Transverse colon (tissue), 4 donors: ENCODE measurements at regions not wholly inside any gene's neighbourhood (a gene's known extent, or its start where the extent isn't known, plus 50 kb on each side); places are given as distances from the start of the nearest gene placed in this dataset.

Experiments used
- POLR2A ChIP-seq: fragments of 450-650 bp; IDR thresholded peaks from one replicate; pipeline ENCODE4 v1.6.1; 2016; ENCODE audit warnings: antibody characterized with exemption, mild to moderate bottlenecking, moderate library complexity
- POLR2AphosphoS5 ChIP-seq, 3 donors: sonication (generic); formaldehyde crosslinking; IDR thresholded peaks; one replicate each; pipeline ENCODE4 v1.6.1; 2016; ENCODE audit warnings: antibody characterized with exemption in 3 of 3
- TF ChIP-seq, protein P1 (sequence below), 5 experiments: fragments of 200-600 bp in 3 of 5; fragments of 450-650 bp in 2 of 5; sonication (generic) in 3 of 5; IDR thresholded peaks; 1 replicate in 2 of 5; 2 replicates in 3 of 5; pipeline ENCODE4 v1.5.1; 2016 to 2017; ENCODE audit warnings: antibody characterized with exemption in 5 of 5, inconsistent platforms in 3 of 5, mild to moderate bottlenecking in 2 of 5, moderate library complexity in 1 of 5

DNA sequence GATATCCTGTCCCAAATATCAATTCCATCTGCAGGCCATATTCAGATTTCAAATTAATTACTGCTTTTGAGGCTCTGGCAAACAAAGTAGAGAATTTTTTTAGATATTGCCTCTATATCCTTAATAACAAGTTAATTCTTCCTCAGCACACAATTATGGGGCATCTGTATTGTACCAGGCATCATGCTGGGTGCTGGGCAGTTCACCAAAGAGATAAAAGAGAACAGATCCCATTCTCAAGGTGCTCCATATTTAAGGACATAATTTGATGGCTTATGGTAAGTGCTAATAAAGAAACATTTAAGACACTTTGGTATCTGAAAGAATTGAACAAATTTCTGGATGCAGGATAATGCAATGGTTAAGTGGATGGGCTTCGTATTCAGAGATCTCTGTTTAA lies 65.8 kb downstream of the SPCS3 start:
- TF ChIP-seq, protein P1, sequence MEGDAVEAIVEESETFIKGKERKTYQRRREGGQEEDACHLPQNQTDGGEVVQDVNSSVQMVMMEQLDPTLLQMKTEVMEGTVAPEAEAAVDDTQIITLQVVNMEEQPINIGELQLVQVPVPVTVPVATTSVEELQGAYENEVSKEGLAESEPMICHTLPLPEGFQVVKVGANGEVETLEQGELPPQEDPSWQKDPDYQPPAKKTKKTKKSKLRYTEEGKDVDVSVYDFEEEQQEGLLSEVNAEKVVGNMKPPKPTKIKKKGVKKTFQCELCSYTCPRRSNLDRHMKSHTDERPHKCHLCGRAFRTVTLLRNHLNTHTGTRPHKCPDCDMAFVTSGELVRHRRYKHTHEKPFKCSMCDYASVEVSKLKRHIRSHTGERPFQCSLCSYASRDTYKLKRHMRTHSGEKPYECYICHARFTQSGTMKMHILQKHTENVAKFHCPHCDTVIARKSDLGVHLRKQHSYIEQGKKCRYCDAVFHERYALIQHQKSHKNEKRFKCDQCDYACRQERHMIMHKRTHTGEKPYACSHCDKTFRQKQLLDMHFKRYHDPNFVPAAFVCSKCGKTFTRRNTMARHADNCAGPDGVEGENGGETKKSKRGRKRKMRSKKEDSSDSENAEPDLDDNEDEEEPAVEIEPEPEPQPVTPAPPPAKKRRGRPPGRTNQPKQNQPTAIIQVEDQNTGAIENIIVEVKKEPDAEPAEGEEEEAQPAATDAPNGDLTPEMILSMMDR (IDR thresholded peaks at IDR 0.05), result no peak
- TF ChIP-seq POLR2AphosphoS5 (IDR thresholded peaks at IDR 0.05), result no peak
- no peak for TF ChIP-seq POLR2A
